ENCODE measurements at regions not wholly inside any gene's neighbourhood (a gene's known extent, or its start where the extent isn't known, plus 50 kb on each side); places are given as distances from the start of the nearest gene placed in this dataset.

DNA sequence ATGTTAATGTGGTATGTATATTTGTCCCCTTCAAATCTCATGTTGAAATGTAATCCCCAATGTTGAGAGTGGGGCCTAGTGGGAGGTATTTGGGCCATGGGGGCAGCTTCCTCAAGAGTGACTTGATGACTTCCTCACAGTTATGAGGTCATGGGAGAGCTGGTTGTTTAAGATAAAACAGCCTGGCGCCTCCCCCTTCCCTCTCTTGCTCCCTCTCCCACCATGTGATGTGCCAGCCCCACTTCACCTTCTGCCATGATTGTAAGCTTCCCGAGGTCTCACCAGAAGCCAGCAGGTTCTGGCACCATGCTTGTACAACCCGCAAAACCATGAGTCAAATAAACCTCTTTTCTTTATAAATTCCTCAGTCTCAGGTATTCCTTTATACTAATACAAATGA lies 258.3 kb upstream of the POU3F3 start:
- TF ChIP-seq FOXP2 (optimal IDR thresholded peaks at IDR 0.05; ENCODE audit: control extremely low read depth, extremely low read length, insufficient read depth) (no peak), EZH2 (IDR thresholded peaks at IDR 0.05) (no peak)

Measured in SK-N-MC (cell line).